IPS DF 19.7 (cell line): ENCODE measurements at regions not wholly inside any gene's neighbourhood (a gene's known extent, or its start where the extent isn't known, plus 50 kb on each side); places are given as distances from the start of the nearest gene placed in this dataset.

Experiments used
- DNase-seq: peaks from one replicate; pipeline ENCODE4 v3.0.0-alpha.2; 2013; ENCODE audit warnings: low read depth, low spot score

DNA sequence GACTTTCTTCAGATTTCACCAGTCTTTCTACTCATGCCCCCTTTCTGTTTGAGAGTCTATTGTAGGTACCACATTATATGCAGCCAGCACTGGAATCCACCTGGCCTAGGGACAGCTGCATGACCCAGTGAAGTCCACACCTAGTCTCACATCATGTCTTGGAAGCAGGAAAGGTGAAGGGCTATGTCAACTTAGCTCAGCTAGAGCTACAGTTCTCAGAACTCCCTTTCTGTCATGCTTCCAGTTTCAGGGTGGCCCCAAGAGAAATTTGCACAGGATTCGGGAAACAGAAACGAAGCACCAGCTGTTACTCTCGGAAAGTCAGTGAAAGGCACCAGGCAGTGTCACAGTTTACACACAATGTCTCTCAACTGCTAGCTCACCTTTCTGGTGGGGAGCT lies 51.6 kb upstream of the NLRP1 start:
- DNase-seq = no peak

GRCh38 chr17:5638596-5638995 lies 54.3 kb upstream of the NLRP1 start:
- DNase-seq = no peak

DNA sequence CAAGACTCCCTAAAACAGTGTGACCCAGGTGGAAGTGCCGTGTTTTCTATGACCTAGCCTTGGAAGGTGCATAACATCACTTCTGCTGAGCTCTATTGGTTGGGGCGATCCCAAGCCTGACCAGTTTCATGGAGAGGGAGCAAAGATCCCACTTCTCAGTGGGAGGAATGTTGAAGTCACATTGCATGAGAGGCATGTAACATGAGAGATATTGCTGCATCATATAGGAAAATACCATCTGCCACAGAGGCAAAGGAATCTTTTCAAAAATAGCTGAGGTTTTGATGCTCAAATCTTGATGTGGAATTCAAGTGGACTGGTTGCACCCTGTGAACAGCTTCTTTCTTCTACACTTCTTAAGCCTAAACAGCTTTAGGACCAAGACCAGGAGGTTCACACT lies 56.4 kb upstream of the NLRP1 start:
- no peak for DNase-seq

DNA sequence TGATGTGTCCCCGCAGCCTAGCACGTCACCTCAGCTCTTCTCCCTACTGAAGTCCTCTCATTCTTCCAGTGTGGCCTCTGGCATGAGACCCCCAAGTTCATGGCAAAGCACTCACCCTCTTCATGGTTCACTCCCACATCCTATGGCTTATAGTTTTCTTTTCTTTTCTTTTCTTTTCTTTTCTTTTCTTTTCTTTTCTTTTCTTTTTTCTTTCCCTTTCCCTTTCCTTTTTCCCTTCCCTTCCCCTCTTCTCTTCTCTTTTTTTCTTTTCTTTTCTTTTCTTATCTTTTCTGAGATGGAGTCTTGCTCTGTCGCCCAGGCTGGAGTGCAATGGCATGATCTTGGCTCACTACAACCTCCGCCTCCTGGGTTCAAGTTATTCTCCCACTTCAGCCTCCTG lies 58.4 kb upstream of the NLRP1 start:
- DNase-seq = no peak

DNA sequence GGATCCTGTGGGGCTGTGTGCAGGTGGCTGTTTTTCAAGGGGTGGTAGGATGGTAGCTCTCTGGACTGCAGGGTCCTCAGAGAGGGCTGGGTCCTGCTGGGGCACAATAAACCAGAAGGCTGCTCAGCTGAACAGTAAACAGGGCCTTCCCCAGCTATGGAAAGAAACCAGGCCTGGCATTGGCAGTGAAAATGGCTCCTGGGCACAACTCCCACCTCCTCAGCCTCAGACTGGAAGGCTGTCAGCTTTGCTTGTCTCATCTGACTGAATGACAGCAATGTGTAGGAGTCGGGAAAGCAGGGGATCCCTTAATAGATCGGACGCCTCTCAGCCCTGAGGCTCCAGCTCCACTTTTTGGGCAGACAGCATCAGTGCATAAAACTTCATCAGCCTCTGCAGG lies 59.8 kb upstream of the NLRP1 start:
- no peak for DNase-seq

- DNase-seq = no peak
Measured at GRCh38 chr17:5651348-5651747, 67.0 kb upstream of the NLRP1 start.

DNA sequence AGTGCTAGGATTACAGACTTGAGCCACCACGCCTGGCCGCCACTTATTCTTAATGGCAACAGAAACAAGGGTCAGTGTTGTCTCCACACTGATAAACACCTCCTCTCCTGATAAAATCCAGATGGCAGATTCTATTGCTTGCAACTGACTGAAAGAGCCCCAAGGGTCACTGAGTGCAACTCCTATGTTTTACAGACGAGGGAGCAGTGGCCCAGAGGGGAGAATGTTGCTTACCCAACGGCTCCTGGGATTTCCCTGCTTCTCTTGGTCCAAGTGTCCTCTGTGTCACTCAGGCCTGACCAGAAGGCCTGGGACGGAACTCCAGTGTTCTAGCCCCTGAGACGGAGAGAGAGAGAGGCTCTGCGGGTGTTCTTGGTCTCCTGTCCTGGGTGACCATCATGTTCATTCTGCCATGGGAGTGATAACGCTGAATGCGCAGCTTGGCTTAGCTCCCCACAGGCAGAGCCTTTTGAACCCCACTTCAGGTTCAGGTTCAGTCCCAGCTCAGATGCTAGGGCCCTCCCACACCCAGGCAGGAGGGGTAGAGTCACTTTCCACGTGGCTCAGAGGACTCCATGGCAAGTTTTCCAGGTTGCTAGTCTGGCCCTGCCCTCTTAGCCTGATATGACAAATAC lies 77.3 kb upstream of the NLRP1 start:
- peak; percentile 7 for DNase-seq

DNA sequence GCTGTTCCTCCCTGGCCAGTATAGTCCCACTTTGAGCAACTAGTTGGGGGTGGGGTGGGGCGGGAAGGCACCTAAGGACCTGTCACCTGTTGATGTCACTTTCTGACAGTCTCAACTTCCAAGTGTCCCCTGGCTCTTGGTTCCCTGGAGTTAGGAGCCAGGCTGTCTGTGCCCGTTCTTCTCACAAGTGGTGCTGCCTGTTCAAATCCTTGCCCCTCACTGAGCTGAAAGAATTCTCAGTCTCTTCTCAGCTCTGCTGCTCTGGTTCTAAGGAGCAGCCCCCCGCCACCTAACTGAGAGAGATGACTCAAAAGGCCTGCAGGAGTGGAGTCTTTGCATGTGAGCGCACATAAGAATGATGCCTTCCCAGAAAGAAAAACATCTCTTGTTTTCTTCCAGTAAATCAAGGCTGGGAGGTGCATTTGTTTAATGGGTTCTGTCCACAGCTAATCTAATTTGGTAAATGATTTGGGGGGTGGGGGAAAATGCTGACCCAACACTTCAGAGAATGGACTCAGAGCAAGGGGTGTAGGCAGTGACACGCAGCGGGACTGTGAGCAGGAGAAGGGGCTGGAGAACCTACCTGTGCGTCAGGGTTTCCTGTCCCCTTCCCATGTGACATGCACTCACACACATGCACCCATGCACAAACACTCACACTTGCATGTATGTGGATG lies 78.2 kb upstream of the NLRP1 start:
- DNase-seq = no peak

- no peak for DNase-seq
Measured at GRCh38 chr17:5665164-5665563, 80.9 kb upstream of the NLRP1 start.

DNA sequence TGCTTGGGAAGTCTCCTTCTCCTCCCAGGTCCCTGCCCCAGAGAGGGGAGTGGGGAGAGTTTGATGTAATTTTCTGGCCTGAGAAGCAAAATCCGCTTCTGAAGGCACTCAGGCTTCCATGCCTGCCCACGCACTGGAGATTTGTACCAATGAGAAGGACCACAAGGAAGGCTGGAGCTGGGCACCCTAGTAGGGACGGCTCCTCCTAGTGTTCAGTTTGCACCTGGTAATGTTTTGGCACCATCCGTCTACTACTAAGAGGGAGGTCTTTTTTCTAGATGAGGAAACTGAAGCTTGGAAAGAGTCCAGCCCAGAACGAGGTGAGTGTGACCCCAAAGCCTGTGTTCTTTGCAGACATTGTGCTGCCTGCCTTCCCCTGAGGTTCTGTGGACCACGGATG lies 83.6 kb upstream of the NLRP1 start:
- DNase-seq = peak; percentile 15

- DNase-seq = no peak
Measured at GRCh38 chr17:5668557-5669138, 84.3 kb upstream of the NLRP1 start.

GRCh38 chr17:5669191-5669590 lies 84.9 kb upstream of the NLRP1 start:
- DNase-seq = no peak

DNA sequence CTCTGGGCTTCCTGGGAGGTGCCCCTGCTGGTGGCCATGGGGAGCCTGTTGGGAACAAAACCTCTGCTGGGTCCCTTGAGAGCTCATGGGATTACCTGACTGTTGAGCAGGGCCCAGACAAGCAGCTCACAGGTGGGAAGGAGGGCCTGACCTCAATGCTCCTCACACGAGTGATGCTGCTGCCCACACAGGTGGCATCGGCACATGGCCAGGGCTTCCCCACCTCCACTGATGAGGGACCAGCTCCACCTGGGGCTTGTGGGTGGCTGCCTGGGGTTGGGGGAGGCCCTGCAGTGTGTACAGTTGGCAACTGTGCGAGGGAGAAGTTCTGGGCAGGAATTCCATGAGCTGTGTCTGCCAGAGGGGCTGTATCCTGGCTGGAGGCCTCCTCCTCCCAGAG lies 87.8 kb upstream of the NLRP1 start:
- DNase-seq = no peak

GRCh38 chr17:5672815-5673430 lies 88.6 kb upstream of the NLRP1 start:
- no peak for DNase-seq

- no peak for DNase-seq
Measured at GRCh38 chr17:5675625-5676421, 91.5 kb upstream of the NLRP1 start.

DNA sequence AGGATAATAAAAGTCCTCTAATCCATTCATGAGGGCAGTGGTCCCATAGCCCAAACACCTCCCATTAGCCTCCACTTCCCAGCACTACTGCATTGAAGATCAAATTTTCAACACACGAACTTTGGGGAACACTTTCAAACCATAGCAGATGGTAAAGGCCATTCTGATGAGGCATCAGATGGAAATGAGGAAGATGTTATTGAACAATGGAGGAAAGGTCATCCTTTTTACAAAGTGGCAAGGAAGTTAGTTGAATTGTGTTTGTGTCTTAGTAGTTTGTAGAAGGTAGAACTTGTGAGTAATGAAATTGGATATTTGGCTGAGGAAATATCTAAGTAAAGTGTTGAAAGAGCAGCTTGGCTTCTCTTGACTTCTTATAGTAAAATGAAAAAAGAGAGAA lies 93.3 kb upstream of the NLRP1 start:
- DNase-seq = no peak

DNA sequence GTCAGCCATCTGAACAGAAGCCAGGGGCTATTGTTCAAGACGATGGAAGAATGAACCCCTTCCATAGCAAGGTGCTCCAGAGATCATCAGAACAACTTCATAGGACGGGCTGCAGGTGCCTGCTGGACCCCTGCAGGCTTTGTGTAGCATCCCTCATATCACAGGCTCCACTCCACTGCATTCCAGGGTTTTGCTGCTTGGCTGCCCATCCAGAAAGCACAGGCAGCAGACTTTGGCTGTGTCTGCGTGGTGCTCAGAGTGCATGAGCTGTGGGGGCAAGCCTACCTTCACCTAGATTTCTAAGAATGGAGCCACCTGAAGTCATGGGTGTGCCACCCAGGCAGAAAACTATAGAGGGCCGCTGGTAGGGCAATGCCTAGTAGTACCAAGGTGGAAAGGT lies 93.9 kb upstream of the NLRP1 start:
- DNase-seq = no peak

GRCh38 chr17:5680766-5681165 lies 96.5 kb upstream of the NLRP1 start:
- no peak for DNase-seq

DNA sequence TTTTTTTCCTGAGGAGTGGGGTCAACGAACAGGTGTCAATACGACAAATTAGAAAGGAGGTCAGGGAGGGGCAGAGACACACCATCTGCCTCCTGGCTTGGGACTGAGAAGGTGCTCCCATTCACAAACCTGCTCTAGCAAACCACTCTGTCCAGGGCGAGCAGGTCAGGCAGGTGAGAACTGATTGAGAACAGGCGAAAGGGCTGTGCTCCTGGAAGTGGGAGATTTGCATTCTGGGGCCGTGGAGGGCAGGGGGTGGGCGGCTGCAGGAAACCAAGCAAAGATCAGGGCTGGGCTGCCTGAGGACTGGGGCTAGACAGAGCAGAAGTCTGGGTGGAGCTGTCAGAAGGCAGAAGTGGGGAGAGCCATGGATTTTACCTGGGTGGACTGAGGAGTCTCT lies 98.9 kb upstream of the NLRP1 start:
- no peak for DNase-seq

DNA sequence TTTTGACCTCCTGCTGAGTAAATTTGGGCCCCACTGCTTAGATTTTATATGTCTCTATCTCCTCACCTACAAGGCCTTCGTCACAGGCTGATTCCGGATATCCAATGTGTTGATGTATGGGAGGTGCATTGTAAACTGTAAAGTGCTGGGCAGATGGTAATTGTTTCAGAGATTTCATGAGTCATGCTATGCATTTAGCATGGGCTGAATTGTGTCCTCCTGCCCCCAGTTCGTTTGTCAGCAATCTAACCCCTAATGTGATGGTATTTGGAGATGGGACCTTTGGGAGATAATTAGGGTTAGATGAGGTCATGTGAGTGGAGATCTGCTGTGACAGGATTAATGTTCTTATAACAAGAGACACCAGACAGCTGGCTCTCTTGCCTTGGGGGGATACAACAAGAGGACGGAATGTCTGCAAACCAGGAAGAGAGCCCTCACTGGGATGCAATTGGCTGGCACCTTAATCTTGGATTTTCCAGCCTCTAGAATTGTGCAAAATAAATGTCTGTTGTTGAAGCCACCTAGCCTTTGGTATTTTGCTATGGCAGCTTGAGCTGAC lies 101.8 kb upstream of the NLRP1 start:
- DNase-seq = no peak

DNA sequence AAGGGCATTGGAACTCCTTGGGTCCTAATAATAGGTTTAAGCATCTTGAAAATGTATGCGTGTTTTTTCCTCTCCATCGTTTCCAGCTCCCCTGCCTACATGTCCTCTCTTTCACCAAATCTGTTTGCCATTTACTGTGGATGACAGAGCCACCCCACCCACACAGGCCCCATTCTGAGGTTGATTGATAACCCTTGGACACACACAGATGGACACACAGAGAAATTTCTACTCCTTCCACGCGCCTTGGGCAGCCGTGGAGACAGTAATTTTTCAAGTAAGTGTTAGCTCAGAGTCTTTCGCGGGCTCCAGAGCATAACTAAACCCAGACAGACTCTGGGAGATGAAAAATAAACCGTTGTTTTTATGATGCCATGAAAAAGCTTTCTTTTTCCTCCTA lies 103.3 kb upstream of the NLRP1 start:
- no peak for DNase-seq

DNA sequence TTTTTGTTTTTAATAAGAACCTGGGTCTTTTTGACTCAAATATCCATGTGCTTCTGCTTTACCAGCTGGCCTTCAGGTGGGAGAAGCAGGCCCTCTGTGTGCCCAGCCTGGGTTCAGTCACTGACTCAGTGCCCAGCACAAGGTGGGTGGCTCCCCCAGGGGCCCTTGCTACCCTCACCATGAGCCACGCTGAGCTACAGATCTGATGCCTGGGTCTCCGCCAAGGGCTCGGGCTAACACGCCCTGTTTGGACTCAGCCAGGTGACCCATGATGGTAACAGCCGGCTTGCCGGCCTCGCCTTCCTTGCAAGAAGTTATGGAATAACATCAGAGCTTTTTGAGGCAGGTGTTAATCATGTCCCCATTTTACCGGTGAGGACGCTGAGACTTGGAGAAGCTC lies 109.5 kb upstream of the NLRP1 start:
- DNase-seq = no peak
